ENCODE measurements at regions not wholly inside any gene's neighbourhood (a gene's known extent, or its start where the extent isn't known, plus 50 kb on each side); places are given as distances from the start of the nearest gene placed in this dataset.

DNA sequence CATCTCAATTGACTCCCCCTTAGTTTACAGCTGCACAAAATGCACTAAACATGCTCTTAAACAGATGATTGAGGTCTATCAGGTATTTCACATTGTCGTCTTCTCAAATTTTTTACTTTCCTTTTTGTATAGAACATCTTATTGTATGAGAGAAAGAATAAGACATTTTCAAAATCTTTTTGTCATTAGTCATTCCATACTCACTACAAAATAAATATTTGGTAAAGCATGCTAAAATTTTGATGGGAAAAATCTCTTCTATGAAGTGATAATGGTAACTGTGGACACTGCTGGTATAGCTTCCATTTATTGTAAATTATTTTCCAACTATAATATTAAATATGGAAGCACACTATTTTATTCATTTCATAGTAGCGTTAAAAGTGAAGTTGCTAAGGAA lies 185.6 kb upstream of the FSTL5 start:
- Mint-ChIP-seq H3K27ac (no peak overlapping the region), H3K4me3 (ENCODE audit: low read depth) (no peak overlapping the region), H3K27me3 (no peaks in the 10 kb centered on the region), H3K4me1 (ENCODE audit: low read depth) (no peaks in the 10 kb centered on the region), H3K9me3 (ENCODE audit: low read depth) (no peaks in the 10 kb centered on the region), H3K36me3 (ENCODE audit: insufficient read depth) (no peaks in the 10 kb centered on the region)
- no peak for DNase-seq (ENCODE audit: low spot score, unreplicated experiment)
- TF ChIP-seq, protein P1, sequence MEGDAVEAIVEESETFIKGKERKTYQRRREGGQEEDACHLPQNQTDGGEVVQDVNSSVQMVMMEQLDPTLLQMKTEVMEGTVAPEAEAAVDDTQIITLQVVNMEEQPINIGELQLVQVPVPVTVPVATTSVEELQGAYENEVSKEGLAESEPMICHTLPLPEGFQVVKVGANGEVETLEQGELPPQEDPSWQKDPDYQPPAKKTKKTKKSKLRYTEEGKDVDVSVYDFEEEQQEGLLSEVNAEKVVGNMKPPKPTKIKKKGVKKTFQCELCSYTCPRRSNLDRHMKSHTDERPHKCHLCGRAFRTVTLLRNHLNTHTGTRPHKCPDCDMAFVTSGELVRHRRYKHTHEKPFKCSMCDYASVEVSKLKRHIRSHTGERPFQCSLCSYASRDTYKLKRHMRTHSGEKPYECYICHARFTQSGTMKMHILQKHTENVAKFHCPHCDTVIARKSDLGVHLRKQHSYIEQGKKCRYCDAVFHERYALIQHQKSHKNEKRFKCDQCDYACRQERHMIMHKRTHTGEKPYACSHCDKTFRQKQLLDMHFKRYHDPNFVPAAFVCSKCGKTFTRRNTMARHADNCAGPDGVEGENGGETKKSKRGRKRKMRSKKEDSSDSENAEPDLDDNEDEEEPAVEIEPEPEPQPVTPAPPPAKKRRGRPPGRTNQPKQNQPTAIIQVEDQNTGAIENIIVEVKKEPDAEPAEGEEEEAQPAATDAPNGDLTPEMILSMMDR (IDR thresholded peaks at IDR 0.05; ENCODE audit: unreplicated experiment) = no peak

DNA sequence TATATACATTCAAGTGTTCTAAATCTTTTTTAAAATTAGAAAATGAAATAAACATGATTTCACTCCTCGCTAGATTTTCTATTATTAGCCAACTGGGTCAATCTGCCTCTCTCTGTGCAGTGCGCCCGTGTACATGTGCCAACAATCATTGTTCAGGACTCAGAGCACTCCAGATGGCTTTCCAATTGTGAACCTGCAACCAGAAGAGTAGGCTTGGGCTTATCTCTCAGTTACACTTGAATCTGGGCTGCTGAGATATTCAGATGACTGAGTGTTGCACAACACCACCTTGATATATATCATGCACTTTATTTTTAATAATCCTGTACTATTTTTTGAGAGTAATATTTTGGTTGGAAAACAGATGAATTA lies 184.0 kb upstream of the FSTL5 start:
- TF ChIP-seq, protein P1 (IDR thresholded peaks at IDR 0.05; ENCODE audit: unreplicated experiment) = no peak
- Mint-ChIP-seq H3K4me1 (ENCODE audit: low read depth) (no peaks in the 10 kb centered on the region), H3K27me3 (no peaks in the 10 kb centered on the region), H3K27ac (no peak overlapping the region), H3K4me3 (ENCODE audit: low read depth) (no peak overlapping the region), H3K36me3 (ENCODE audit: insufficient read depth) (no peaks in the 10 kb centered on the region), H3K9me3 (ENCODE audit: low read depth) (peaks cover 2% of the 10 kb centered on the region)
- DNase-seq (ENCODE audit: low spot score, unreplicated experiment) = no peak

DNA sequence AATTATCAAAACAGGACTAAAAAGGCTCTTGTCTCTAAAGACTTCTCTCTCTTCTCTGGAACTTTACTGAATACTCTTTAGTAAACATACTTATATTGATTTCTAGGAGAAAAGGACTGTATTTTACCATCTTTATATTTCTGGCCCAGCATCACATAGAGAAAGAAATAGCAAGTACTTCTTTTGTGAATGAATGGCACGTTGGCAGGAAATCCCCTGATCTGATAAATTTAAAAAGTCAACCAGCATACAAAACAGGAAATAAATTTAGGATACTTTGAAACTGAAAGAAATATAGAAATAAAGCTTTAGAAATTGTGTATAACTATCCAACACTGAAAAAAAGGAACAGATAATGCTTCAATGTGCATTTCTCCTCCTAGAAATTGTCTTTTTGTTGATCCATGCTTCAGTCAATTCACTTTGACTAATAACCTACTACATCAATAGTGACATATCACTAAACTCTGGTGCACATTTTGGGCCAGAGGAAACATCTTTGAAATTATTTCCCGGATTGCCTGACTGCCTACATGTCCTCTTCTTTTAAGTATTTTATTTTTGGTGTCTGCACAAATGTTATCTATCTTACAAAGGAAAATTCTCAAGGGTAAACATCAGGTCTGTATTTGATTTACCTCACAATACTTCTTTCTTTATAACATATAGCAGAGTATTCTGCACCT lies 183.5 kb upstream of the FSTL5 start:
- Mint-ChIP-seq H3K27me3 (no peaks in the 10 kb centered on the region), H3K4me1 (ENCODE audit: low read depth) (no peaks in the 10 kb centered on the region), H3K27ac (no peak overlapping the region), H3K36me3 (ENCODE audit: insufficient read depth) (no peaks in the 10 kb centered on the region), H3K9me3 (ENCODE audit: low read depth) (peaks cover 2% of the 10 kb centered on the region), H3K4me3 (ENCODE audit: low read depth) (no peak overlapping the region)
- no peak for DNase-seq (ENCODE audit: low spot score, unreplicated experiment)
- TF ChIP-seq, protein P1 (IDR thresholded peaks at IDR 0.05; ENCODE audit: unreplicated experiment) = no peak

DNA sequence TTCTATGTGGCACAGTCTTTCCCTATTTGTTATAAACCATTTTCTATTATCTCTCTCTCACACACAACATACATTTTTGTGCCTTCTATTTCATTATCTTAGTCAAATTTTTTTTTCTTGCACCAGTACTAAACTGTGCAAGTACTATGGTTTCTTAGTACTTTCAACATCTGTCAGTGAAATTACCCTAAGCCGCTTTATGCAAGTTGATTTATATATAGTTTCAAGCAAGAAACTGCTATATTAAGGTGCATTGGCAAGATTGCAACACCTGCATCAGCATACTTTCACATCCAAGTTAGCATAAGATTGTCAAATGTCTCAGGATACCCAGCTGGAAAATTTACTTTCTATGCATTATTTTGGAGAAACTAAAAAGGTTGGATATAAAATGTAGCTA lies 180.2 kb upstream of the FSTL5 start:
- H3K27ac Mint-ChIP-seq = no peak overlapping the region
- H3K4me3 Mint-ChIP-seq (ENCODE audit: low read depth) = no peak overlapping the region
- H3K36me3 Mint-ChIP-seq (ENCODE audit: insufficient read depth) = no peaks in the 10 kb centered on the region
- TF ChIP-seq, protein P1 (IDR thresholded peaks at IDR 0.05; ENCODE audit: unreplicated experiment) = no peak
- H3K4me1 Mint-ChIP-seq (ENCODE audit: low read depth) = no peaks in the 10 kb centered on the region
- no peaks in the 10 kb centered on the region for H3K27me3 Mint-ChIP-seq
- no peak for DNase-seq (ENCODE audit: low spot score, unreplicated experiment)
- H3K9me3 Mint-ChIP-seq (ENCODE audit: low read depth) = peaks cover 2% of the 10 kb centered on the region

DNA sequence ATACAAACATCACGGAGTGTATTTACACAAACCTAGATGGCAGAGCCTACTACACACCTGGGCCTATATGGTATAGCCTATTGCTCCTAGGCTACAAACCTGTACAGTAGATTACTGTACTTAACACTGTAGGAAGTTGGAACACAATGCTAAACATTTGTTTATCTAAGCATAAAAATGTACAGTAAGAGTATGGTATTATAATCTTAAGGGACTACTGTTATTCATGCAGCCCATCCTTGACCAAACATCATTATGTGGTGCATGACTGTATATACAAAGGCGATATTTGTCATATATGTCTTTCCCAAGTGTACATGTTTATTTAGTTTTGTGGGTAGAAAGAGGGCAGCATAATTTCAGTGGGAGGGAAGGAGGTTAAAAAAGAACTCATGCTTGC lies 177.7 kb upstream of the FSTL5 start:
- Mint-ChIP-seq H3K4me3 (ENCODE audit: low read depth) (no peak overlapping the region), H3K9me3 (ENCODE audit: low read depth) (peaks cover 6% of the 10 kb centered on the region), H3K27ac (no peak overlapping the region), H3K27me3 (no peaks in the 10 kb centered on the region), H3K36me3 (ENCODE audit: insufficient read depth) (no peaks in the 10 kb centered on the region), H3K4me1 (ENCODE audit: low read depth) (no peaks in the 10 kb centered on the region)
- TF ChIP-seq, protein P1 (IDR thresholded peaks at IDR 0.05; ENCODE audit: unreplicated experiment) = no peak
- no peak for DNase-seq (ENCODE audit: low spot score, unreplicated experiment)

Data from progenitor cell of endocrine pancreas (in vitro differentiated cells).